ENCODE measurements at regions not wholly inside any gene's neighbourhood (a gene's known extent, or its start where the extent isn't known, plus 50 kb on each side); places are given as distances from the start of the nearest gene placed in this dataset.
"Not testable (repeated sequence)": the region's sequence is repeated elsewhere in the genome, so short reads cannot be mapped to it uniquely, and the experiment has no call there.

DNA sequence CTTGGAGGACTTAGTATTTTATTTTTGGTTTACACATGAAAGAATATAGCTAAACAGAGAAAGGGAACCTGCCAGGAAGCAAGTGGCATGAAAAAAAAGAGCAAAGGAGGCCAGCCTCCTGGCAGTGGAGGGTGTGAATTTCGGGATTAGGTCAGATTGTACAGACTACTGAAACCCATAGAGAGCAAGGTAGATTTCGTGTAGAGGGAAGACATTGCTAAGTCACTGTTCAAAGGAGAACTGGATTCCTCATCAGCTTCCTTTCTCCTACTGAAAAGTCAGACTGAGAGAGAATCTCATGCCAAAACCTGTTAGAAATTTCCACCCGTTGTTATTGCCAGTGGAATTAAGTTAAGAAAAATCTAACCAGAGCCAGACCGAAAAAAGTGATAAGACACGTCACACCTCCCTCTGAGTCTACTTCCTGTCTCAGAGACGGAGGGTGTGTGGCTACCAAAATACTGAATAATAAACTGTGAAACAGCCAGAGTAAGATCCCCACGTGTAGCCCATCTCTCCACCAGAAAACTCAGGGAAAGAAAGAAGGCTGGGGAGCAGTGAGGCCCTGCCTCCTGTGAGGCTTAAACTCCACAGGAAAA, 118.8 kb downstream of the SKIDA1 start:
- no peak for DNase-seq

DNA sequence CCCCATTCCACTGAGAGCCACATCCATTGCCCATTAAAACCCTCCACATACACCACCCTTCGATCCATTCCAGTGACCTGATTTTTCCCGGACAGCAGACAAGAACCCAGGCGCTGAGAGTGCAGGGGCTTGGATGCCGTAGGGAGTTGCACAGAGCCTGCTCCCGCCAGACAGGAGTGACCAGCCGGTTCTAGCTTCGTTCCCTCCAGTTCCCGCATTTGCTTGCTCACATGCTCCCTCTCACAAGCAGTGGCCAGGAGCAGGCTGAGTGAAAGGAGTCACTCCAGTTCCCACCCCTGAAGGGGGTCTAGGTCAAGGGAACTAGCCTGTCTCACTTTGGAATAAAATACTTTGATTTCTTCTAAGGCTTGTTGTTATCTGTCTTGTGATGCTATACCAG, 119.5 kb downstream of the SKIDA1 start:
- no peak for DNase-seq

DNA sequence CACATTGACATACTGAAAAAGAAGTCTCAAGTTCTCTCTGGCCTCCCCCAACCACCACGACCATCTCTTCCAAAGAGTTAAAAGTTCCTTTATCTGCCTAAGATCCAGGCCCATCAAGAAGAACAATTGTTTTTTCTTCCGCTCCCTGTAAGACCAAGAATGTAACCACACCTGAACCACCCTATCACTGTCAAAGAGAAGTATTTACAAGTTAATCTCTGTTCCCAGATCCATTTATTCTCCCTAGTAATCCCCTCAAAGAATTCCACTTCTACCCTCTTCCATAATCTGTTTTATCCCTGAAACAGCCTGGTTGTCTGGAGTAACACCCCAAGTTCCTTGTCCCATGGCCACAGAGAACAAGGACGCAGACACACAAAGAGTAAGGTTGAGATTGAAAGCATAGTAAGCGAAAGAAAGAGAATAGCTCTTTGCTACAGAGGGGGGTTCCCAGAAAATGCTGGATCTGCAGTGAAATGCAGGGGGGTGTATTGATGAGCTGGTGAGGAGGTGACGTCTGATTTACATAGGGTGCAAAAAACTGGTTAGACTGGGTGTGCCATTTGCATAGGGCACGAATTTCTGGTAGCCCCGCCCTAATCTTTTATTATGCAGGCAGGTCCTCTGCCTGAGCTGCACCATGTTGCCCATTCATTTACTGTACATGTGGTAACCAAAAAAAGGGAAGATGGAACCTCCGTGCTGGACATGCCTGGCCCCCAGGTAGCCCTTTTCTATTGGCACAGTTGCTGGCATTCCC, 122.0 kb downstream of the SKIDA1 start:
- no peak for DNase-seq

DNA sequence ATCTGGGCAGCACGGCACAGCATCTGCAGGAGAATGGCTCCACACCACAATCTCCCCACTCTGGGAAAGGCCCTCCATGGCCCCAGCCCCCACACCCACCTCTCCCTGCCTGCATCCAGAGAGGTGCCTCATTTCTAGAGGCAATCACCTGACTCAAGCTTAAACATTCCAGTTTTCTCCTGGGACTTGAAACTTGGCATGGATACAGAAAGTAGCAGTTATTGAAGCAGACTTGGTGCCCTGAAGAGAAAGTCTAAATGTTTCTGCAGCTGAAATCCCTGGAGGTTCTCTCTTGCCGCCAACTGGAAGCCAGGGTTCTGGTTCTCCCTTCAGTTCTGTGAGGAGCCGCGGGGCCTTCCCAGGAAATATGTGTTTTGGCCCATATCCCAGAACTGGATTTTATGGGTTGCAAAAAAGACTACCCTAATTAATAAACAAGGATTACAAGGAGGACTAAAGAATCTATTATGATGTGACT, 122.8 kb downstream of the SKIDA1 start:
- no peak for DNase-seq

DNA sequence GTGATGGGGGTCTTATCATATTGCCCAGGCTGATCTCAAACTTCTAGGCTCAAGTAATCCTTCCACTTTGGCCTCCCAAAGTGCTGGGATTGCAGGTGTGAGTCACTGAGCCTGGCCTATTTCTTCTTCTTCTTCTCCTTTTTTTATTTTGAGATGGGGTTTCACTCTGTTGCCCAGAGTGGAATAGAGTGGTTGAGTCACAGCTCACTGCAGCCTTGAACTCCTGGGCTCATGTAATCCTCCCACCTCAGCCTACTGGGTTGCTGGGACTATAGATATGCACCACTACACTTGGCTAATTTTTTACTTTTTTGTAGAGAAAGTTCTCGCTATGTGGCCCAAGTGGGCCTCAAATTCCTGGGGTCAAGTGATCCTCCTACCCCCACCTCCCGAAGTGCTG, 124.3 kb downstream of the SKIDA1 start:
- DNase-seq = no peak

DNA sequence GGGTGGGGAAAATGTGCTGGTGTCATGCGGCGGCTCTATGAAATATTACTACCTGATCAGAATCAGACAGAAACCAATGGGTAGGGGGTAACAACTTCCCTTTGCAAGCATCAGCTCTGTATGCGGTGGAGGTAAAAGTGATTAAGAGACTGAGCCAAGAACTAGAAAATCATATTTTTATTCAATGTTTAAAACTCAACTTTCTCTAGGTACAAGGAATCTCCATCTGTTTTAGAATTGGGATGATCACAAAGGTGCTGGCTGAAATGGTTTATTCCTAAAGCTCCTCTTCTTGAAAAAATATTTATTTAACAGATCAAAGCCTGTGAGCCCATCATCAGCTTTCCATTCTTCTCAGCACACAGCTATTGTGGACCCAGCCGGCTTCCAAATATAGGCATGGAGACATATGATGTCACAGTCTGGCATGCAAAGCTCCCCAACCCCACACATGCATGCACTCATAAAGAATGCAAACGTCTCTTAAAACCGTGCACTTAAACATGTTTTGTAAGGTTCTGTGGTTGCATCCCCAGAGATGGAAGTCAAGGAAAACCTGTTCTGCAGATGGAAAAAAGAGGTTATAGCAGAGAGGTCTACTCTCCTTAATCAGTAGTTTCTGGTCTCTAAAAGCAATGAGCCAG, 126.0 kb downstream of the SKIDA1 start:
- no peak for DNase-seq

DNA sequence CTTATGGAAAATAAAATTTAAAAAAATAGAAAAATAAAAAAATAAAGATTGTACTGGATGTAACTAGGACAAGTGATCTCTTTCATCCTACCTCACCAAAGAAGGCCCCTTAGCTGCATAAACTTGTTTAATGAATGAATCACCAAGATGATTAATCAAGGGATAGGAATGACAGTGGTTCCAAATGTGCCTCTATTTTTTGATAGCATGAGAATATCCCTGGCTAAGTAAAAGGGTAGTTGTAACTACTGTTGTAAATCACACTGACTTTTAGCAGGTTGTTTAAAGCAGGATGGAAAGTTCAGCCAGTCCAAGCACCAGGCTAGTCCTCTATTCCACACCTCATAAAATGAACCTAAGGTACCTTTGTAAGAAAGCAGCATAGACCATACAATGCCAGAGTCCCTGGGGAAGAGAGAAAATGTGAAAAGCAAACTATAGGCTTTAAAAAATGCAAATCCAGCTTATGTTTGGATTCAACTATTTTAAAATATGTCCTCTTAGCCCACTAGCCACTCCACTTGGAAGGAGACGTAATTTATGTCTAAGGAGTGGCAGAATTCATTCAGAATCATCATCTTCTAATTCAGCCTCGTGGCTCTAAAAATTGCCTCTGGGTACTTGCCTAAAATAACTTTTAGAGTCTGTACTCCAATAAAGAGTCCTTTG, 126.8 kb downstream of the SKIDA1 start:
- no peak for DNase-seq

DNA sequence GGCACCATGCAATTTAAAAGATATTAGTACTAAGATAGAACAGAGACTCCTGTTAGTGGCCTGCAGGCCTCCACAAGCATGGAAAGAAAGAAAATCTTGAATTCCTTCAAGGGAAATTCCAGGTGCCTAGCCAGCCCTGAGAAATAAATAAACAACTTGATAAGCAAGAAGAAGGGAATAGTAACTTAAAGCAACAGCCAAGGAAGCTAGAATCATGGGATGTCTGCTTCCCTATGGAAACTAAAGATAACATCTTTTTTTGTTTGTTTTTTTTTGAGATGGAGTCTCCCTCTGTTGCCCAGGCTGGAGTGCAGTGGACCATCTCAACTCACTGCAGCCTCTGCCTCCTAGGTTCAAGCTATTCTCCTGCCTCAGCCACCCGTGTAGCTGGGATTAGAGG, 128.6 kb downstream of the SKIDA1 start:
- DNase-seq = no peak

DNA sequence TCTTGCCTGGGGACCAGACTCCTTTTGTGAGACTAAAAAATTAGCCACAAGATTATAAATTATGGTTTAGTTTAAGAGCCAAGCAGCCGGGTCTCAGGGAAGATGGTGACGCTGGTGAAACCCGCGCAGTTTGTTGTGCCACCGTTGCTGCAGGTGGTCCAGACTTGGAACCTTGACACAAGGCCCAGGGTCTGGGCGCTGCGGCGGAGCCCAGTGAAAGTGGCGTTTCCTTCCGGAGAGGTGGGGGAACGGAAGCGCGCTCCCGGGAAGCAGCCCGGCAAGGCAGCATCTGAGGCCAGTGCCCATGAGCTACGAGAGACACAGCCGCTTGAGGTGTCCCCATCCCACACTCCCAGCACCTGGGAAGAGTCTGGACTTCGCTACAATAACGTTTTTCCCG, 131.6 kb downstream of the SKIDA1 start:
- DNase-seq = no peak

DNA sequence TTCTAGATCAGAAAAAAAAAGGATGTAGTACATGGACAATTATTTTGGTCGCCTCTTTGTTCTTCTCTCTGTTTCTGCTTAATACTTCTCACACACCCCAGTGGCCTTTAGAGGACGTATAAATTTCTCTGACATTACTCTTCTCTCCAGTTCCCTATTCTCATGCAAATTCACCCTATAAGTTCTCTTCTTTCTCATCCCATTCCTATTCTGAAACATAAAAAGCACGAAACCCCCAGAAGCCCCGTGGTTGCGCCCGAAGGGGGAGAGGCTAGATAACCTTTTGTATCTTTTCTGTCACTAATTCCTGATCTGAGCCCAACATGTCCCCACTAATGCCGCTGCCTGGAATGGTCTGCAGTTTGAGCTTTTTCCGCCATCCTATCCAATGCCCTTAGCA, 136.9 kb downstream of the SKIDA1 start:
- DNase-seq = no peak

DNA sequence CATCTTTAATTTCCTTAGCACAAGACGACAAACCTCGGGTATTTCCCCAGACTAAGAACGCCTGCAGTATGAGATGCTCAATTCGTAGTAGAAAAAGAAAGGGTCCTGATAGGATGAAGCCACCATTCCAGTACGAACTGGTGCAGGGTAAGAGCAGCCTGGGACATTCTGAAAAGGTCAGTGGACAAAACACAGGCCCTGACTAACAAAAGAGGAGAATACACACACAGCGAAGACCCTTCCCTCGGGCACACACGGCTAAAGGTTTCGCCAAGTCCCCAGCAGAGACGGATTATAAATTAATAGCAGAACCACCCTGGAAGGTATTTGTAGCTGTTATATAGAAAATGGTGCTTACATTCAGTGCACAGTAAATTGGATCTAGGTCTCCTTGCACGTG, 137.6 kb downstream of the SKIDA1 start:
- no peak for DNase-seq

DNA sequence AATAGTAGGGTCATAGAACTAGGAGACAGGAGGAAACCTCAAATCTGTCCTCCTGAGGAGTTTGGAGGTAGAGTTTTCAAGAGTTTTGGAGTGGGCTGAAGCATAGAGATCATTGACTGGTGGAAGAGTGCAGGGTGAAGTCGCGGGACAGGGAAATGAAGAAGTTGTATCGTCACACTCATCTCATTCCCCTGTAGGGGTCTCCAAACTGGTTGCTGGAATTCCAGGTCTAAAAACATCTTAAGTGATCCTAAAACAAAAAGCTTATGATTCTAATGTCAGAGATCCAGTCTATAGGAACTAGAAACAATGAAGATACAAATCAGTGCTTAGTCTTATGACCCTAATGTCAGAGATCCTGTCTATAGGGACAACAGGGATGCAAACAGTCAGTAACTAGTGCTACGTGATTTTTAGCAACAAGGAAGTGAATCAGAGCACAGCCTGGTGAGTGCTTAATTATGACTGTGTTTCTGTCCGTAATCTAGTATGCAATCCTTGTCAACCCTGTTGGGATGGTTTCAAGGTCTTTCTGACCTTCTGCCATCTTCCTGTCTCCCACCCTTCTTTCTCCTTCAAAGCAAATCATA, 139.4 kb downstream of the SKIDA1 start:
- no peak for DNase-seq

DNA sequence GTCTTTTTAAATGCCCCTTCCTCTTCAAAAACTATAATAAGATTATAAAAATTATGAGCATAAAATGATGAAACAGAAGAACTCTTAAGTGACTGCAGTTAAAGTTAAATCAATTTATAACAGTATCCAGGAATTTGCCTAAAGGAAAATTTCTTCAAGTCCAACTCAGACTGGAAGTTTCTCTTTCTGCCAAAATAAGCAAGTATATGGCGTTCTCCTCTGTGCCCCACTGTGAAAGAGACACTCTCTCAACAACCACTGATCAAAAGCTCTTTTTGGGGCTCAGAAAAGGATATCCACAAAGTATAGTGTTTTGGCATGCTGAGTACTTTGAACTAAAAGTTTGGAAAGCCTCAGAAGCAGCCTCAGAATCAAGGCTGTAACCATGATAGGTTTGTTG, 139.9 kb downstream of the SKIDA1 start:
- DNase-seq = no peak

DNA sequence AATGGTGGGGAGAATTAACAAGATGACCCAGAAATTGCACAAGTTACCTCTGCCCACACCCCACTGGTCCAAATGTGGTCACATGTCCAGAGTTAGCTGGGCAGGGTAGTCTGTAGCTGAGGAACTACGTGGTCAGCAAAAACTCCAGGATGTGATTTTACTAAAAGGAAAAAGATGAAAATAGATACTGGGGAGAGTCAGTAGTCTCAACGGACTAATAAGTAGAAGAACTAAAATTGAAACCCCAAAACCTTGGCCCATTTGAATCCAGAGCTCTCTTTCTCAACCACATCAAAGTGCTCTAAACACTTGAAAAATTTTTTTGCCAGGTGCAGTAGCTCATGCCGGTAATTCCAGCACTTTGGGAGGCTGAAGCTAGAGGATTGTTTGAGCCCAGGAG, 146.3 kb downstream of the SKIDA1 start:
- no peak for DNase-seq

DNA sequence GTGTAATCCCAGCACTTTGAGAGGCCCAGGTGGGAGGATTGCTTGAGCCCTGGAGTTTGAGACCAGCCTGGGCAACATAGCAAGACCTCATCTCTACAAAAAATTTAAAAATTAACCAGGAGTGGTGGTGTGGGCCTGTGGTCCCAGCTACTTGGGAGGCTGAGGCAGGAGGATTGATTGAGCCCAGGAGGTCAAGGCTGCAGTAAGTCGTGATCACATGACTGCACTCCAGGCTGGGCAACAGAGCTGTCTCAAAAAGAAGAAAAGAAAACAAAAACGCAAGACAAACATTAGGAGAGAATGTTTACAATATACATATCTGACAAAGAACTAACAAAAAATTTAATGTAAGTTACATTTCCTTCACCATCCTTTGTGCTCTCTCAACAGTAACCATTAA, 150.2 kb downstream of the SKIDA1 start:
- DNase-seq = not testable (repeated sequence)

DNA sequence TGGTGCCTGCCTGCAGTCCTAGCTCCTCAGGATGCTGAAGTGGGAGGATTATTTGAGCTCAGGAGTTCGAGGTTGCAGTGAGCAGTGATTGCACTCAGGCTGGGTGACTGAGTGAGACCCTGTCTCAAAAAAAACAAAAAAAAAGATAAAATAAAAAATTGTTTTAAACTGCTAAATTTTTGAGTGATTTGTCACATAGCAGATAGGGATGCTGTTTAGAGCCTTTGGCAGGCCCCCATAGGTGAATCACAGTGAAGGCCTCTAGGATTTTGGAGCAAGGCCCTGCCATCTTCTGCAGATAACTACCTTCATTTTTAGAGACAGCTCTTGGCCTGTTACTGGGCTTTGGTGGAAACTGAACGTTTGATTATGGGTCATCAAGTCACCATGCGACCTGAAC, 151.6 kb downstream of the SKIDA1 start:
- not testable (repeated sequence) for DNase-seq

DNA sequence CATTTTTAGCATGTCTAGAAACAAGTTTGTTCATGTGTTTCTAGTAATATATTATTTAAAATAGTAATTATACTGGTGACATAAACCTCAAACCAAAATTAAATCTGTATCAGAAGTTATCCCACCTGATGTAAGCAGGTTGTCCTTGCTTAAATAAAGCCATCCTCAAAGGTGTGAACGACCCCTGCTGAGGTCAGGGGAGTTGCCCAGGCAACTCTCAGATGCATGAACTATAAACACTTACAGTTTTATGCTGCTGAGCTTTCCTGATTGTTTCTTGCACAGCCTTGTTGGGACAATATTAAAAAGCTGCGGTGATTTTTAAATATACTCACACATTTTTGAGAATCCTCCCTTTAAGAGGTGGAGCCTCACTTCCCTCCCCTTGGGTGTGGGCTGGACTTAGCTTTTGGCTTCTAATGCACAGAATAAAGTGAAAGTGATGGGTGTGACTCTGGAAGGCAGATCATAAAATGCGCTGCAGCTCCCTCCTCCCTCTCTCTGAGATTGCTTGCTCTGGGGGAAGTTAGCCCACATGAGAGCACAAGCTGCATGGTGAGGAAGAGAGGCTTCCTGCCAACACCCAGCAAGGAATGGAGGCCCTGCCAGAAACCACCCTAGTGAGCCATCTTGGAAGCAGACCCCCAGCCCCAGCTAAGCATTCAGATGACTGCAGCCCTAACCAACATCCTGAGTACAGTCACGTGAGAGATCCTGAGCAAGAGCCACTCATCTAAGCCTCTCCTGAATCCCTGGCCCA, 152.7 kb downstream of the SKIDA1 start:
- no peak for DNase-seq

DNA sequence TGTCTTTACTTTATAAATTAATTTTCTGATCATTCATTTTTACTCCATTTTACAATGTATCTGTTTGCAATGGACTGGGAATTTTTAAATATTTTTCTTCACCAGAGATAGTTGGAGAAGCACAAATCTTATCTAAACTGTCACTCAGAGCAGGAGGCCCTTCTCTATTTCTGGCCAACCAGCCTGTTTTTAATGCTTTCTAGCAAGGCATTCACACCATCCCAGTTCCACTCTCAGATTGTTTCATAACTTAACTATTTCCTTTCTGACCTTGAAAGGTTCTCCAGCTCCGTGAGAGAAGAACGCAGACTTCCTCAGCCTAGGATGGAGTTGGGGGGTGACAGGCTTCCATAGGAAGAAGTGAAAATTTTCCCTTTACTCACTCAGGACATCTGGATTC, 155.8 kb downstream of the SKIDA1 start:
- no peak for DNase-seq

DNA sequence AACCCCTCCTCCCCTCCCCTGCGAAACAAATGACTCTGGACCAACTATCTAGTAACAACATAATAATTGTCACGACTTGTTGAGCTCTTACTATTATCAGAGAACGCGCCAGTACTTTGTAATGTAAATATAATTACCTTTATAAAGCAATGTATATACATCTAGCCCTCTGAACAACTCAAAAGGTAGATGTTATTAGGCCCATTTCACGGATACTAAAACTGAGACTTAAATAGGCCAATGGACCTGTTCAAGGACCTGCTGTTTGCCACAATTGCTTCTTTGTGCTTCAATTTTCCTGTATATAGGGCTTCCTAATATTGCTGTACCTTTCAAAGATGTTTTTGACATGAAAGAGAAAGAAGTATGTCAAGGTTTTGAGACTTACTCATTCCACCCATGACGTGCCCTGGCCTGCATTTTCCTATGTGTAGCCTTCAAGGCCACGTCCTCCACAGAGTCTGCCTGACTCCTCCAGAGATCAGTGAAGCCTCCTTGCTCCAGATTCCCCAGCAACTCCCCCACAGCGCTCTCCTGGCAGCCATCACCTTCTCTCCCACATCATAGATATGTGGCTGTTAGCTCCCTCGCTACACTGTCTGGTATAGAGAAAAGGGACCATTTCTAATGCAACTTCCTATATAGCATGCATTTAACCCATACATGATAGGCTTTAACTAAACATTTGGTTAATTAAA, 156.6 kb downstream of the SKIDA1 start:
- DNase-seq = no peak

DNA sequence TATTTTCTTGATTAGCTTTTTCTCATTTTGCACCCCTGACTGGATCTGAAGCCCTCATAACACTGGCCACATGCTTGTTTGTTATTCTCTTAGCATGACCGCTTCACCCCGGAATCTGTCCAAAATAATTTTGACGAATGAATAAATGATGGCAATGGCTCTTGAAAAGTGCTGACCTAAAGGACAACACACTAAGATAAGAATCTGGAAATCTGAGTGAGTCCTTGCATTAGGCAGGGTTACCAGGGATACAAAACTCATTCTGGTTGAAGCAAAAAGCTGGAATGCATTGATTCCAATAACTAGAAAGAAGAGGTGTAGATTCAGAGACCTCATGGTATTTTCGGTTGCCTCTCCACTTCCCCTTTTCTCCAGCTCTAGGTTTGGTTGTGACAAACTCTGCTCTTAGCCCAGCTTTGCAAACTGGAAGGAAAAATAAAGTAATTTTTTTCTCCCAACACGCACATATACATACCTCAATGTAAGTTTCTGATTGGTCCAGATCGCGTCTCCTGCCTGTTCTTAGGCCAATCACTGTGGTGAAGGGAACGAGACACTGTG, 157.4 kb downstream of the SKIDA1 start:
- no peak for DNase-seq

All from nucleus accumbens (tissue), 56 donors.